PFSK-1 (cell line): ENCODE measurements at regions not wholly inside any gene's neighbourhood (a gene's known extent, or its start where the extent isn't known, plus 50 kb on each side); places are given as distances from the start of the nearest gene placed in this dataset.

ENCODE experiments used
- FOXP2 ChIP-seq: optimal IDR thresholded peaks from 2 replicates; pipeline ENCODE3; 2011; ENCODE audit warnings: borderline replicate concordance, control low read depth, inconsistent platforms; ENCODE audit not compliant: insufficient read depth; ENCODE audit errors: extremely low read length, extremely low read depth
- POLR2AphosphoS5 ChIP-seq: IDR thresholded peaks from 2 replicates; pipeline ENCODE4 v1.6.1; 2012; ENCODE audit warnings: low read depth, mild to moderate bottlenecking, control low read depth, low read length, moderate library complexity
- REST ChIP-seq, 2 experiments: IDR thresholded peaks; 2 replicates each; pipeline versions ENCODE4 v1.6.1 to v1.8.0; 2011 to 2012; ENCODE audit warnings: low read depth in 2 of 2, low read length in 2 of 2, control low read depth in 1 of 2, inconsistent platforms in 1 of 2, mild to moderate bottlenecking in 1 of 2, moderate library complexity in 1 of 2; ENCODE audit not compliant: insufficient read depth in 1 of 2
- SIN3A ChIP-seq: IDR thresholded peaks from 2 replicates; pipeline ENCODE4 v1.6.1; 2012; ENCODE audit warnings: mild to moderate bottlenecking, low read length, moderate library complexity, borderline replicate concordance; ENCODE audit not compliant: insufficient read depth
- TAF1 ChIP-seq: IDR thresholded peaks from 2 replicates; pipeline ENCODE4 v1.6.1; 2012; ENCODE audit warnings: low read length, control low read depth, borderline replicate concordance; ENCODE audit not compliant: insufficient read depth

GRCh38 chr17:33889766-33890165 is 365.3 kb upstream of the CCL2 start:
- TF ChIP-seq SIN3A (no peak), TAF1 (no peak), POLR2AphosphoS5 (no peak), REST (IDR thresholded peaks at IDR 0.05; ENCODE audit: insufficient read depth in 1 of 2, low read depth in 2 of 2, low read length in 2 of 2) (no peak), FOXP2 (no peak)

DNA sequence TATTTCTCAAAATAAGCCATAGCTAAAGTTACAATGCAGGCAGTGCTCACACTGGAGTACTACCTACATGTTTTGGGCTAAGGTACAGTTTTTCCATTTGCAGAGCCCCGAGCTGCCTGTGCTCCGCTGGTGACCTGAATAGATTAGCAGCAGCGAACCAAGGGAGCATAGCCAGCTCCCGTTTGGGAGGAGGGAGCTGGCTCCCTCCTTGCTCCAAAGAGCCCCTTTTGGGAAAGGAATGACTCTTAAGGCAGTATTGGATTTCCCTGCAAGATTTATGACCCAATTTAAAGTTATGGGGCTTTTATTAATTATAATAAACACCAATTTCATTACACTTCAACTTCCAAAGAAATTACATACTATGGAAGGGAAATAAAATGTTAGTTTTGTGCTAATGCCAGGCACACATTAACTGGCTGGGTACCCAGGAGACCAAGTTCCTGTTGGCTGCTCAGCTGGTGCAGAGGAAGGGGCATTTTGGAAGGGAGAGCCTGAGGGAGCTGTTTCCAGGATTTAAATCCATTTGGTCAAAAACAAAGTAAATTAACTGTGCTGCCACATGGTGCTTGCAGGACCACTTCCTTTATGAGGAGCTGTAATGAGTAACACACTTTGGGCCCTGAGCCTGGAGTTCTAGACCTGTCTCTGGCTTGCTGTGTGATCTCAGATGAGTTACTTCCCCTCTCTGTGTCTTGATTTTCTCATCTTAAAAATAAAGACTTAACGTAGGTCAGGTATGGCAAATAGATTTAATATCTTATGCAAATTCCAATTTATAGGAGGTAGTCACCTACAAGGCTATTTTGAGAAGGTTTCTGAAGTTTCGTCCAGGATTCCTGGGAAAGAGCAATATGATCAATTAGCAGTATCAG is 362.1 kb upstream of the CCL2 start:
- TF ChIP-seq FOXP2: no peak
- no peak for TF ChIP-seq POLR2AphosphoS5
- TF ChIP-seq TAF1: no peak
- TF ChIP-seq REST (IDR thresholded peaks at IDR 0.05; ENCODE audit: insufficient read depth in 1 of 2, low read depth in 2 of 2, low read length in 2 of 2): no peak
- no peak for TF ChIP-seq SIN3A

DNA sequence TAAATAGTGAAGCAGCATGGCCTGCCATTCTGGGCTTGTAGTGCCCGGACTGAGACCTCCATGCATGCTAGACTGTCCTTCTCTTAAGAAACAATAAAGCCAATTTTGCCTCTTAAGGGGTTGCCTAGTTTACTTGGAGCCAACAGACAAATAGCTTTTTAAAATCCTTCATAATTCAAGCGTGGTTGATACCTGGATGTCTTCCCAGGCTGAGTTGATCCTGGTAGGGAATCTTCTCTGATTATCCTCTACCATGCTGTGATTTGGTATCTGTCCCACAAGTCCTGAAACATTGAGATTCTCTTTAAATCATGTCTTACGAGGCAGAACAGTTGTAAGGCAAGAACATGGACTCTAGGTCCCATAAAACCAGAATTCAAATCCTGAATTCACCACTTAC is 359.6 kb upstream of the CCL2 start:
- TF ChIP-seq SIN3A (no peak), REST (IDR thresholded peaks at IDR 0.05; ENCODE audit: insufficient read depth in 1 of 2, low read depth in 2 of 2, low read length in 2 of 2) (no peak), POLR2AphosphoS5 (no peak), FOXP2 (no peak), TAF1 (no peak)

- TF ChIP-seq TAF1: no peak
- no peak for TF ChIP-seq REST (IDR thresholded peaks at IDR 0.05; ENCODE audit: insufficient read depth in 1 of 2, low read depth in 2 of 2, low read length in 2 of 2)
- TF ChIP-seq POLR2AphosphoS5: no peak
- no peak for TF ChIP-seq SIN3A
- no peak for TF ChIP-seq FOXP2
Measured at GRCh38 chr17:33896263-33896662, 358.8 kb upstream of the CCL2 start.
